Neural progenitor cell (in vitro differentiated cells): ENCODE measurements at regions not wholly inside any gene's neighbourhood (a gene's known extent, or its start where the extent isn't known, plus 50 kb on each side); places are given as distances from the start of the nearest gene placed in this dataset.

Experiments used
- DNase-seq: peaks from one replicate; pipeline ENCODE4 v3.0.0-alpha.2; 2016; ENCODE audit warnings: low spot score
- H2AFZ ChIP-seq: fragments of 200-600 bp; sonication (generic); replicated peaks from 2 replicates; pipeline ENCODE4 v1.6.1; 2016; ENCODE audit warnings: antibody characterized with exemption
- H3F3A ChIP-seq: fragments of 200-600 bp; sonication (generic); 2 replicates; pipeline ENCODE4 v1.6.1; 2016; ENCODE audit warnings: antibody characterized with exemption, low read depth
- H3K27ac ChIP-seq: fragments of 200-600 bp; sonication (generic); 2 replicates; pipeline ENCODE4 v1.5.1; 2016; ENCODE audit warnings: mild to moderate bottlenecking
- H3K27me3 ChIP-seq: fragments of 200-600 bp; sonication (generic); 2 replicates; pipeline ENCODE4 v1.6.1; 2016; ENCODE audit warnings: mild to moderate bottlenecking, moderate library complexity
- H3K36me3 ChIP-seq: fragments of 200-600 bp; sonication (generic); 2 replicates; pipeline ENCODE4 v1.5.1; 2016
- H3K4me1 ChIP-seq: fragments of 200-600 bp; sonication (generic); 2 replicates; pipeline ENCODE4 v1.6.1; 2016; ENCODE audit warnings: mixed run types
- H3K4me2 ChIP-seq: fragments of 200-600 bp; sonication (generic); 2 replicates; pipeline ENCODE4 v1.6.1; 2016
- H3K4me3 ChIP-seq: fragments of 200-600 bp; sonication (generic); 2 replicates; pipeline ENCODE4 v1.5.1; 2016
- H3K79me2 ChIP-seq: fragments of 200-600 bp; sonication (generic); 2 replicates; pipeline ENCODE4 v1.6.1; 2016; ENCODE audit warnings: low read depth
- H3K9ac ChIP-seq: fragments of 200-600 bp; sonication (generic); 2 replicates; pipeline ENCODE4 v1.6.1; 2016
- H3K9me3 ChIP-seq: fragments of 200-600 bp; sonication (generic); 2 replicates; pipeline ENCODE4 v1.5.1; 2016; ENCODE audit warnings: low read depth
- H4K20me1 ChIP-seq: fragments of 200-600 bp; sonication (generic); 2 replicates; pipeline ENCODE4 v1.6.1; 2016; ENCODE audit warnings: low read depth
- H3K27ac Mint-ChIP-seq: 3 replicates; pipeline ENCODE4 v1.8.0; 2021; ENCODE audit warnings: mixed read lengths
- H3K27me3 Mint-ChIP-seq: 2 replicates; pipeline ENCODE4 v1.8.0; 2022; ENCODE audit warnings: low read depth, mild to moderate bottlenecking, inconsistent platforms, moderate library complexity, mixed read lengths; ENCODE audit not compliant: insufficient read depth
- H3K36me3 Mint-ChIP-seq: 3 replicates; pipeline ENCODE4 v1.8.0; 2021; ENCODE audit warnings: mixed read lengths
- H3K4me1 Mint-ChIP-seq: 3 replicates; pipeline ENCODE4 v1.8.0; 2021; ENCODE audit warnings: mixed read lengths
- H3K4me3 Mint-ChIP-seq: 3 replicates; pipeline ENCODE4 v1.8.0; 2021; ENCODE audit warnings: mild to moderate bottlenecking, moderate library complexity, mixed read lengths
- H3K9me3 Mint-ChIP-seq: 3 replicates; pipeline ENCODE4 v1.8.0; 2020; ENCODE audit warnings: mixed read lengths
- EZH2 ChIP-seq: fragments of 200-600 bp; sonication (generic); IDR thresholded peaks from 2 replicates; pipeline ENCODE4 v1.6.1; 2017; ENCODE audit warnings: antibody characterized with exemption, mild to moderate bottlenecking, moderate library complexity
- EZH2phosphoT487 ChIP-seq: fragments of 200-600 bp; sonication (generic); IDR thresholded peaks from 2 replicates; pipeline ENCODE4 v1.6.1; 2017; ENCODE audit warnings: antibody characterized with exemption
- TF ChIP-seq, protein P1 (sequence below): fragments of 200-600 bp; sonication (generic); IDR thresholded peaks from 2 replicates; pipeline ENCODE4 v1.5.1; 2017; ENCODE audit warnings: antibody characterized with exemption, mild to moderate bottlenecking

DNA sequence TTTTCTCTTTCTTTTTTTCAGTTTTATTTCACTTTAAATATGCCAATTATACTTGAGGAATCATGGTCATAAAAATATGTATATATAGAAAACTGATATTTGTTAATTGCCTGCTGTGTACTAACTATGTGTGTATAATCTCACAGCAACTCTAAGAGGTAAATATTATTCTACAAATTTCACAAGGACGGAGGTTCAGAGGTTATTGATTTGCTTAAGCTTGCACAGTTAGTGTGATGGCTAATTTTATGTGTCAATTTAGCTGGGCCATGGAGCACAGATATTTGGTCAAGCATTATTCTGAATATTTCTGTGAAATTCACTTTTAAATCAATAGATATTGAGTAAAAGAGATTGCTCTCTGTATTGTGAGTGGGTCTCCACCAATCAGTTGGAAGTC lies 75.7 kb upstream of the CENPW start:
- H3F3A ChIP-seq, result no peaks in the 10 kb centered on the region
- no peak overlapping the region for H3K27ac ChIP-seq
- H3K27me3 ChIP-seq, result no peaks in the 10 kb centered on the region
- Mint-ChIP-seq H3K9me3 (peaks cover 21% of the 10 kb centered on the region), H3K4me3 (no peak overlapping the region), H3K36me3 (peaks cover 2% of the 10 kb centered on the region), H3K27me3 (no peaks in the 10 kb centered on the region), H3K27ac (no peak overlapping the region), H3K4me1 (no peaks in the 10 kb centered on the region)
- peaks cover 10% of the 10 kb centered on the region for H3K9me3 ChIP-seq
- H3K4me1 ChIP-seq, result no peaks in the 10 kb centered on the region
- no peaks in the 10 kb centered on the region for H3K79me2 ChIP-seq
- H2AFZ ChIP-seq, result no peak overlapping the region
- TF ChIP-seq, protein P1, sequence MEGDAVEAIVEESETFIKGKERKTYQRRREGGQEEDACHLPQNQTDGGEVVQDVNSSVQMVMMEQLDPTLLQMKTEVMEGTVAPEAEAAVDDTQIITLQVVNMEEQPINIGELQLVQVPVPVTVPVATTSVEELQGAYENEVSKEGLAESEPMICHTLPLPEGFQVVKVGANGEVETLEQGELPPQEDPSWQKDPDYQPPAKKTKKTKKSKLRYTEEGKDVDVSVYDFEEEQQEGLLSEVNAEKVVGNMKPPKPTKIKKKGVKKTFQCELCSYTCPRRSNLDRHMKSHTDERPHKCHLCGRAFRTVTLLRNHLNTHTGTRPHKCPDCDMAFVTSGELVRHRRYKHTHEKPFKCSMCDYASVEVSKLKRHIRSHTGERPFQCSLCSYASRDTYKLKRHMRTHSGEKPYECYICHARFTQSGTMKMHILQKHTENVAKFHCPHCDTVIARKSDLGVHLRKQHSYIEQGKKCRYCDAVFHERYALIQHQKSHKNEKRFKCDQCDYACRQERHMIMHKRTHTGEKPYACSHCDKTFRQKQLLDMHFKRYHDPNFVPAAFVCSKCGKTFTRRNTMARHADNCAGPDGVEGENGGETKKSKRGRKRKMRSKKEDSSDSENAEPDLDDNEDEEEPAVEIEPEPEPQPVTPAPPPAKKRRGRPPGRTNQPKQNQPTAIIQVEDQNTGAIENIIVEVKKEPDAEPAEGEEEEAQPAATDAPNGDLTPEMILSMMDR, result no peak
- TF ChIP-seq EZH2phosphoT487 (no peak), EZH2 (no peak)
- no peaks in the 10 kb centered on the region for H3K36me3 ChIP-seq
- no peak overlapping the region for H3K4me2 ChIP-seq
- no peak overlapping the region for H3K9ac ChIP-seq
- H3K4me3 ChIP-seq, result no peak overlapping the region
- no peak for DNase-seq
- no peaks in the 10 kb centered on the region for H4K20me1 ChIP-seq

DNA sequence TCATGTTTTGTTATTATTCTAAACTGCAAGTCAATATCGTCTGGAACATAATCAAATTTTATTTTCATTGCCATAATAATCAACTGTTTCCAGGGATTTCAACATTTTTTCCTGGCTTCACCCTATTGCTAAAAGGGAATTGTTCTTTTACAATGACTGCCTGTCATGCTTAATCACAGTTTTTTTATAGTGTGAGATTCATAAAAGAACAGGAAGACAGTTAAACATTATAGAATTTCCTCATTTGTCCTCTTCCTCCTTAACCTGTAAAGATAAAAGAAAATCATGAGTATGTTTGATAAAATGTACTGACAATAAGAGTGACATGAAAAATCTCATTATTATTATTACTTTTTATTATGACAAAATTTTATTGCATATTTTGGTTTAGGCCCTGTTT lies 73.3 kb upstream of the CENPW start:
- H3K79me2 ChIP-seq, result no peaks in the 10 kb centered on the region
- Mint-ChIP-seq H3K36me3 (no peaks in the 10 kb centered on the region), H3K9me3 (peaks cover under 1% of the 10 kb centered on the region), H3K4me1 (no peaks in the 10 kb centered on the region), H3K27me3 (no peaks in the 10 kb centered on the region), H3K4me3 (no peak overlapping the region), H3K27ac (no peak overlapping the region)
- DNase-seq, result no peak
- no peaks in the 10 kb centered on the region for H4K20me1 ChIP-seq
- H3K36me3 ChIP-seq, result no peaks in the 10 kb centered on the region
- no peaks in the 10 kb centered on the region for H3K9me3 ChIP-seq
- no peaks in the 10 kb centered on the region for H3K4me1 ChIP-seq
- TF ChIP-seq, protein P1, result no peak
- TF ChIP-seq EZH2, result no peak
- no peak for TF ChIP-seq EZH2phosphoT487
- H3K27me3 ChIP-seq, result no peaks in the 10 kb centered on the region
- no peak overlapping the region for H3K9ac ChIP-seq
- H2AFZ ChIP-seq, result no peak overlapping the region
- H3F3A ChIP-seq, result no peaks in the 10 kb centered on the region
- H3K27ac ChIP-seq, result no peak overlapping the region
- H3K4me3 ChIP-seq, result no peak overlapping the region
- no peak overlapping the region for H3K4me2 ChIP-seq

DNA sequence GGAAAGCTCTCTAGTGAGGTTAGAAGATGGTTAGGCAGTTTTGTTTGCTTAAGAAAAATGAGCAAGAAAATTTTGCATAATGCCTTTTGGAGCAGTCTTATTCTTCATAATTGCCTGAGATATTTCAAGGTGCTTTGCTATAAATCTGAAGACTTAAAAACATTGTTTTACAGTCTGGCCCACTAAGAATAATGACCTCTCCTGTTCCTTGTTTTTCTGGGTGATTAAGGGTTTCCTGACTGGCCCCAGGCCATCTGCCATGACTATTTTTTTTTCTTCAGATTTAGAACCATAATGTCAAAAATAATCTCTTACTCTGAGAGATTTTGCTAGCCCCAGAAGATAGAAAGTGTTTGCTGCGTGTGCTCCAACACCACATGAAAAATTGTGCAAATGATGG lies 72.3 kb upstream of the CENPW start:
- Histone ChIP-seq H3K4me3 (no peak overlapping the region), H3K4me2 (no peak overlapping the region), H3K79me2 (no peaks in the 10 kb centered on the region), H4K20me1 (no peaks in the 10 kb centered on the region), H3K9ac (no peak overlapping the region), H3K27me3 (no peaks in the 10 kb centered on the region), H3K27ac (no peak overlapping the region), H3K9me3 (no peaks in the 10 kb centered on the region), H3K4me1 (no peaks in the 10 kb centered on the region), H3F3A (no peaks in the 10 kb centered on the region), H3K36me3 (no peaks in the 10 kb centered on the region), H2AFZ (no peak overlapping the region)
- Mint-ChIP-seq H3K4me1 (no peaks in the 10 kb centered on the region), H3K27me3 (no peaks in the 10 kb centered on the region), H3K36me3 (no peaks in the 10 kb centered on the region), H3K27ac (no peak overlapping the region), H3K4me3 (no peak overlapping the region), H3K9me3 (no peaks in the 10 kb centered on the region)
- no peak for DNase-seq
- no peak for TF ChIP-seq EZH2
- TF ChIP-seq EZH2phosphoT487, result no peak
- TF ChIP-seq, protein P1, result no peak

DNA sequence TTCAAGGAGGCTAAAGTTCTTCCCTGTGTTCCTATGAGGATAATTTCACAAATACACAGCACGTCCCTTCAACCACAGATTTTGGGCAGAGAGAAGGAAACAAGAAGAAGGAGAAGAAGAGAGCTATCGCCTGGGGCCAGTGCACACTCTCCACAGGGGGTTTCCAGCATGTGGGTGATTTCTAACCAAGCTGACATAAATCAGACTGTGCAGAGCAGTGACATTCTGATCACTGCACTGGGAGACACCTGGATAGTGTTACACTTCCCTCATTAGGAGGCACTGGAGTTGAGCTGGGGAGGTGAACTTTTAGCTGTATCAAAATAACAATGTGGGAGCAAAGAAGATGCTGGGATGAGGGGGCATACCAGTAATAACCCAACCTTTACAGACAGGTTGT lies 71.8 kb upstream of the CENPW start:
- Histone ChIP-seq H3K4me1 (no peaks in the 10 kb centered on the region), H3F3A (no peaks in the 10 kb centered on the region), H3K36me3 (no peaks in the 10 kb centered on the region), H3K4me3 (no peak overlapping the region), H3K4me2 (no peak overlapping the region), H3K27me3 (no peaks in the 10 kb centered on the region), H2AFZ (no peak overlapping the region), H3K9ac (no peak overlapping the region), H3K9me3 (no peaks in the 10 kb centered on the region), H4K20me1 (no peaks in the 10 kb centered on the region), H3K27ac (no peak overlapping the region), H3K79me2 (no peaks in the 10 kb centered on the region)
- Mint-ChIP-seq H3K27me3 (no peaks in the 10 kb centered on the region), H3K27ac (no peak overlapping the region), H3K9me3 (no peaks in the 10 kb centered on the region), H3K4me1 (no peaks in the 10 kb centered on the region), H3K4me3 (no peak overlapping the region), H3K36me3 (no peaks in the 10 kb centered on the region)
- TF ChIP-seq EZH2, result no peak
- TF ChIP-seq, protein P1, result no peak
- no peak for TF ChIP-seq EZH2phosphoT487
- DNase-seq, result peak; percentile 1
